ENCODE measurements at regions not wholly inside any gene's neighbourhood (a gene's known extent, or its start where the extent isn't known, plus 50 kb on each side); places are given as distances from the start of the nearest gene placed in this dataset.

DNA sequence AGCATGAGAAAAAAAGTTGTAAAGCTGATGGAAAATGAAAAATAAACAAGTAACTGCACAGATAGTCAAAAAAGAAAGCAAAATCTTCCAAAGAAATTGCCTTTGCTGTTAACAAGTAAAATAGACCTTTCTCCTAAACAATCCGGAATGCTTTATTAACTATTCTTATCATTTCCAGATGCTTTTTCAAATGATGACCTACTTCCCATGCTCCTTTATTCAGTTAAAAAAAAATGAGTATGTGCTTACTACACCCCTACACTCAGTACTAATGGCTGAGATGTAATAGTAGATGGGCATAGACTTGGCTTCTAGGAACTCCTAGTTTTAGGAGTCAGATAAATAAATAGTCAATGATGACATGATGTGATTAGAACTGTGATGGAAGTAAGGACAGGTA is 108.5 kb downstream of the NIBAN1 start:
- TF ChIP-seq POLR2AphosphoS5 (IDR thresholded peaks at IDR 0.05; ENCODE audit: low read depth, low read length), result no peak
- no peak for TF ChIP-seq POLR2A (IDR thresholded peaks at IDR 0.05; ENCODE audit: low read depth, low read length)
- TF ChIP-seq SPI1 (IDR thresholded peaks at IDR 0.05; ENCODE audit: low read depth, low read length), result no peak
- no peak for TF ChIP-seq POU2F2 (IDR thresholded peaks at IDR 0.05; ENCODE audit: low read depth, low read length)
- TF ChIP-seq TAF1 (IDR thresholded peaks at IDR 0.05; ENCODE audit: low read depth, low read length), result no peak

All from GM12891 (cell line).